HG03571 (cell line): ENCODE measurements at regions not wholly inside any gene's neighbourhood (a gene's known extent, or its start where the extent isn't known, plus 50 kb on each side); places are given as distances from the start of the nearest gene placed in this dataset.
"Not testable (repeated sequence)": the region's sequence is repeated elsewhere in the genome, so short reads cannot be mapped to it uniquely, and the experiment has no call there.

ENCODE experiments used
- ATAC-seq: cut with Tn5 transposase; IDR thresholded peaks from one replicate; pipeline ENCODE4 v1.9.1; 2021; ENCODE audit not compliant: unreplicated experiment

- ATAC-seq, result not testable (repeated sequence)
Observed at GRCh38 chr15:21357056-21357455, 83.2 kb downstream of the POTEB3 start.

DNA sequence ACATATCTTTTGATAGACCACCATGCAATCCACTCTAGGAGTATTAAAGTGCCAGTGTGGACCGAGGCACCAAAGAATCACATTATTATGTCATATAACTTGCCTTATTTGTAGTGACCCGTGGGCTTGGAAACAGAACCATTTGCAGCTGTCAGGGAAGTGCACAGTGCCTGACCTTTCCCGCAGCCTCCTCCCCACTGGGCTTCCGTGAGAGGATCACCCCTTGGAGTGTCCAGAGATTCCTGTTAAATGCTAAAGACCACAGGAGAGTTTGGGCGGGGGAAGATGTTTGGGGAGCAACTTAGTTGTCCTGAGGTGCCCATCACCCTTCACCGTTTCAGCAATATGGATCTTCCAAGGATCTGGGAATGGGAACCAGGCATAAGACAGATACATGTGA, 84.4 kb downstream of the POTEB3 start:
- not testable (repeated sequence) for ATAC-seq

- not testable (repeated sequence) for ATAC-seq
Observed at GRCh38 chr15:21354597-21354996, 85.7 kb downstream of the POTEB3 start.

DNA sequence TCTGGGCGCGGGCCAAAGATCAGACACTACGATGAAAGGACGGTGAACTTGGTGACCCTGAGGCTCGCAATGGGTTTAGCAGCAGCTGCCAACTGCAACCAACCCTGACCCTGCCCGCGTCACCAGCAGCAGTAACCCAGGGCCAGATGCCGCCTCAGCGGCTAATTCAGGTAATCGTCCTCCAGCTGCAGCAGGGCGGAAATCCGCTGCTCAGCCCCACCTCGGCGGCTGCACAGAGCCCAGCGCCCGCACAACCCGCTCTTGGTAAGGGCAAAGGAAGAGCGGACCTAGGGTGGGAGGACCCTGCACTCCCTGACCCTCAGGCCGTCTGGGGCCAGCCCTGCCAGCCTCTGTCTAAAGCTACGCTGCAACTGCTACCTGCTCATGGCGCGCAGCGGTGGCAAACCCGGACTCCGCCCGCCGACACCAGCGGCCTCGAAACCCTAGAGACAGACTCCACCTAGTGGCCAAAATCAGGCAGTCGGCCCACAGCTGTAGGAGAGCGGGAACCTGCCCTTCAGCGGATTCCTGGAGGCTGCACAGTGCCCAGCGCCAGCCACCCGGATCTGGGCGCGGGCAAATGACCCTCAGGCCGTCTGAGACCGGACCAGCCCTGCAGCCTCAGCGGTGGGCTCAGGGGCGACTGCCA, 87.5 kb downstream of the POTEB3 start:
- ATAC-seq, result not testable (repeated sequence)

DNA sequence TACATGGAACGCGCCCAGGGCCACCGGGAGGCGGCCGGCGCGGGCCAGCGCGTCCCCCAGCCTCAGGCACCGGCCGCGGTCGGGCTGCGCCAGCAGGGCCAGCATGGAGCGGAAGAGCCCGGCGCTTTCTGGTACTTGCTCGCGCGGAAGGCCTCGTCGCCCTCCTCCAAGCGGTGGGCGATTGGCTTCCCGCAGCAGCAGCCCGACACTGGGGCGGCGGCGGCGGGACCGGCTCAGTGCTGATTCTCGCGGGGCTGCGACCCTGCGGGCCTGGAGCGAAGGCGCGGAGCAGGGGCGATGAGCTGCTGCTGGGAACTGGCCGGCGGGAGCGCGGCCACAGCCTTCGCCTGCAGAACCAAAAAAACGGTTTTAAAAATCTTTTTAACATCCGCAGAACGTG, 95.3 kb downstream of the POTEB3 start:
- not testable (repeated sequence) for ATAC-seq

GRCh38 chr15:21344500-21344899, 95.8 kb downstream of the POTEB3 start:
- not testable (repeated sequence) for ATAC-seq

DNA sequence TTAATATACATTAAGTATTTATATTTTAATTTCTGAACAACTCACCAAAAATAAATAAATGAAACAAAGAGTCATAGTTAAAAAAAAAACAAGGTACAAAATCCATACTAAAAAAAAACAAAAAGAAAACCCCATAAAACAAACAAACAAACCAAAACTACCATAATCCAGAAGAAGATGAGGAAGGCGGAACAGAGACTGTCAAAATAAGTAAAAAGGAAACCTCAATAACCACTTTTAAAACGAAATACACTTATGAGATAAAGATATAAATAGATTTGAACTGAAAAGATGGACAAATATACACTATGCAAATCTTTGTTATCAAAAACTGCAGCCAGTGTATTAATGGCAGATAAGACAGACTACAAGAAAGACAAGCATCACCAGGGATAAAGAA, 103.3 kb downstream of the POTEB3 start:
- not testable (repeated sequence) for ATAC-seq

- ATAC-seq, result not testable (repeated sequence)
Observed at GRCh38 chr15:21324720-21325460, 115.4 kb downstream of the POTEB3 start.

DNA sequence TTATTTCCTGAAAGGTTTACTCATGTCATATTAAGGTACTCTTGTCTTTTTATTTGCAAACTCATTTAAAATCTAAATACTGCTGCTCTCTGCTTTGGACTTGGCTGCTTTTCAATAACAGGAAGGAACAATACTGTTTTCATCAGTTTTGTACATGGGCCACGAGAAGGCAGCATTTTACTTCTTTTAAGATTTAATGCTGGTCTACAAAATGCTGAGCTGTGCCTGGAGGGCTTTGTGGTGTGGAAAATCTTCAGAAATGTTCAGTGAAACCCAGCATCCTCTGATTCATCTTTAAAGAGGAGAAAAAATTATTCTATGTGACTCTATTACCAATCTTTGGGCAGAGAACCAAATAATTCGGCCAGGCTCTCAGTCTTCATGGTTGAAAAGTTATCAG, 155.9 kb downstream of the POTEB3 start:
- ATAC-seq, result not testable (repeated sequence)

GRCh38 chr15:21283210-21283609, 157.1 kb downstream of the POTEB3 start:
- peak; percentile 92 for ATAC-seq

DNA sequence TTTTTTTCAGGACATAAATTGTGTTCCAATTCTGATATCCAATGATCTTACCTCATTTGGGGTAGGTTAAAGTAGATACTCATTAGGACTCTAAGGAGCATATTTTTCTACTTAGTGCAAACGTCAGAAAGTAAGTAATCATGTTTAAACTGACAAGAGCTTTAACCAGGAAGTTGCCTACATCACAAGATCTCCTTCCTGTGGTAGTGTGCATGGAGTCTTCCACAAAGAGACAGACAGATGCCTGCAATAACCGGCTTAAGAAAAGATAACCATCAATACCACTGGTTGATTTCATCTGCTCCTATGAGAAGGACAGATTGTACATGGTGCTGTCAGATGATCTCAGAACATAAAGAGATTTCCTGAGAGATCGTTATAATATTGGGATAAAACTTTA, 160.0 kb downstream of the POTEB3 start:
- ATAC-seq, result not testable (repeated sequence)

- ATAC-seq, result not testable (repeated sequence)
Observed at GRCh38 chr15:21272176-21272982, 167.9 kb downstream of the POTEB3 start.

DNA sequence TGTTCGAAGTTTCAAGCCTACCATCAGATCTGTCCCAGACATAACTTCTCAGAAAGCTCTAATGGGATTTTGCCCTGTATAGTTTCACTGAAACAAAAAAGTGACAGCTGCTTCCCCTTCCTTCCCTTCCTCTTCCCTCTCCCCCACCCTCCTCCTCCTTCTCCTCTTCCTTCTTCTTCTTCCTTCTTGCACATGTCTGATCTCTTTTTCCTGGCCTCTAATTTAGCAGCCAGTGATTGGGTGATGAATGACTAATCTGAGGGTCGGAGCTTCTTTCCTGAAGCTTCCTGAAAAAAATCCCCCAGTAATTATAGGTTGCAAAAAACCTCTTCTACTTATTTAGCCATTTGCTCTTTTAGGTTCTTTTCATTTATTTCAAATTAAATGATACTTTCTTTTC, 168.7 kb downstream of the POTEB3 start:
- no peak for ATAC-seq

DNA sequence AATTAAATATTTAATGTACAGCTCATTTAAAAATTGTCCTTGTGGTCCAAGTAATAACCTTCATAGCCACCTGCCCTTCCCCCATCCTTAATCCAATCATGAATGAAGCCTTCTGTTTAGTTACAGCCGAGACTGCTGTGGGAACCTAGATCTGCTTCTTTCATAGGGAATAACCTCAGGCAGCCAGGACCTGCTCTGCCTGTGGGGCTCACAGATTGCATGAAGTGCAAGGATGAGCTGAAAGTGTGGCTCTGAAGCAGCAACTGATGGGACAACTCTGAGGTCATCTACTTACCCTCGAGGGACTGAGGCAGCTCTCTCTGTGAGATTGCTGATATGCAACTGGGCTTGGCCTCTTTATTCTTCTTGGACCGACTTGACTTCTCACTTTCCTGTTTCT, 169.8 kb downstream of the POTEB3 start:
- no peak for ATAC-seq

DNA sequence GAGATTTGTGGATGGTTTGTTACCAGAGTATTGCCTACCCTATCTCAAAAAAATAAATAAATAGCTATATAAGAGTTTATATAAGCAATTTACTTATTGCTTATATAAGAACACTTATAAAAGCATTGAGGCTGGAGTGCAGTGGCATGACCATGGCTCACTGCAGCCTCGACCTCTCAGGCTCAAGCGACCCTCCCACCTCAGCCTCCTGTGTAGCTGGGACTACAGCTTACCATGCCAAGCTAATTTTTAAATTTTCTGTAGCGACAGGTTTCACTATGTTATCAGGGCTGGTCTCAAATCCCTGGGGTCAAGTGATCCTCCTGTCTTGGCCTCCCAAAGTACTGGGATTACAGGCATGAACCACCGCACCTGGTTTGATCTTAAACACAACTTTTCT, 170.6 kb downstream of the POTEB3 start:
- ATAC-seq, result not testable (repeated sequence)

DNA sequence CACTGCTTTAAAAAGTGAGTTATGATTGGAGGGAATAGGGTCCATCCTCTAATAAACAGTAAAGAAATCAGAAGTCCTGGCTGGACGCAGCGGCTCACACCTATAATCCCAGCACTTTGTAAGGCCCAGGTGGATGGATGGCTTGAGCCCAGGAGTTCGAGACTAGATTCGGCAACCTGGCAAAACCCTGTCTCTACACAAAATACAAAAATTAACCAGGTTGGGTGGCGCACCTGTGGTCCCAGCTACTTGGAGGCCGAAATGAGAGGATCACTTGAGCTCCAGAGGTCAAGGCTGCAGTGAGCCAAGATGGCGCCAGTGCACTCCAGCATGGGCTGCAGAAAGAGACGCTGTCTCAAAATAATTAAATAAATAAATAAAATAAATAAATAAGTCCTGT, 171.2 kb downstream of the POTEB3 start:
- ATAC-seq, result no peak

DNA sequence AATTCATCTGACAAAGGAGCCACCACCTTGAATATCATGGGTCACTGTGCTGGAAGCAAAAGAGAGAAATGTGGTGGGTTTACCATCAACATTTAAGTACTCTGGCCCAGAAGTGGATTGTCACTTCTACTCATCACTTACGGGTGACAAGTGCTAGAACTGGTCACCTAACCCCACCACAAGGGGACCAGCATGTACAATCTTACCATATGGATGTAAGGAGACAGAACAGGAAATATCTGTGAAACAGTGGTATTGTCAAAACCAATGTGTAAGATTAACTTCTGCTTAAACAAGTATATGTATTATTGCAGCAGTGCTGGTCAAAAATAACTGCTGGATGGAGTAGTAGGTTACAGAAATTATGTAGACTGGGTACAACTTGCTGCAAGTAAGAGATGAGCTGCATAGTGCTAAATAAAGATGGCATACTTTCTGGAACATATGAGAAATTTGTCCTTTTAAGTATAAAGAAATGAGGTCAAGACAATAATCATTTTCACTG, 171.8 kb downstream of the POTEB3 start:
- no peak for ATAC-seq

- no peak for ATAC-seq
Observed at GRCh38 chr15:21267671-21268395, 172.5 kb downstream of the POTEB3 start.

GRCh38 chr15:21267226-21267625, 173.1 kb downstream of the POTEB3 start:
- ATAC-seq, result no peak

GRCh38 chr15:21265628-21266027, 174.7 kb downstream of the POTEB3 start:
- not testable (repeated sequence) for ATAC-seq
